ENCODE measurements at regions not wholly inside any gene's neighbourhood (a gene's known extent, or its start where the extent isn't known, plus 50 kb on each side); places are given as distances from the start of the nearest gene placed in this dataset.

DNA sequence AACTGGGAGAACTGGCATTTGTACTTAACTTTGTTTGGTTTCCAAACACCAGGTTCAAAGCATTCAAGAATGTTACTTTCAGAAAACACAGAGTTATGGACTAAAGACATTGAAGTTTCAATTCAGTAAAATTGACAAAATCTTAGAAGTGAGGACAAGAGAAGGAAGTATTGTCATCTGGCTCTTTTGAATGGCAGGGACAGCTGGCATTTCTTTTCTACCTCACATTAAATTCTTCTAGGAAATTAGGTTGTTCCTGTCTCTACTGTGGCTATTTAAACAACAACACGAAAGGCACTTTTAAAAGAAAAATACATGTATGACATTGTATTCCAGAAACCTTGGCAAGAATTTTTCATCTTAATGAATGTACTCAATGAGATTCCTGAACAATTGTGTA is 600.0 kb upstream of the CA10 start:
- DNase-seq (ENCODE audit: low read depth in 2 of 3, low spot score in 1 of 3), result no peak

DNA sequence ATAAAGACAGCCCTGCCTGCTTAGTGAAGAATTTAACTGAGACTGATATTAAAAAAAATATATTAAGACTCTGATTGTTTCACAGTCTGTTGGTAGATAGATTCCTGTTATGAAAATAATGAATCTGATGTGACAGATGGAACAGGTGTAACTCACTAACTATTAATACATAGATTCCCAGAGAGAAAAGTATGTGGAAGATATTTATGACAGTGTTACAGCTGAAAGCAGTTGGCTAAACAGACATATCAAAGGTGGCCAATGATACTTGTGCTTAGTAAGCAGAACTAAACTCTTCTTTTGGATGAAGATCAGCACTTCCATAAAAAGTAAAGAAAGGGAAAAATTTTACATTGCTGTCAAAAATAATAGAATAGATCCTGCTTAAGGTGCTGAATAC is 598.2 kb upstream of the CA10 start:
- DNase-seq (ENCODE audit: low read depth in 2 of 3, low spot score in 1 of 3), result no peak

DNA sequence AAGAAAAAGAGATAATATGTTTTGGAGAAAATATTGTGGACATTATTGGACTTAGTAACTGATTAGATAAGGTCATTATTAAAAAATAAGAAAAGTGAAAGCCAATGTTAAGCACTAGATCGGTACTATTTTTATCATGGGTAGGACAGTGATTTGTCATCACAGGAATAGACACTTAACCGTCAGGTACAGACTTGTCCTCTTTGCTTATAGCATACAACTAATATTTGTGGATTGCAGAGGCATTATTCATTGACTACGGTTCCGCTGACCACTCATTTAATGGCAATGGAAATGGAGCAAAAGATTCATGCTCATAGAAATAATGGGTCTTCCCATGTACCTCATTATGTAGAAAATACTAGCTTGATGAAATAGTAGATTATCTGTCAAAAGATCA is 596.3 kb upstream of the CA10 start:
- no peak for DNase-seq (ENCODE audit: low read depth in 2 of 3, low spot score in 1 of 3)

DNA sequence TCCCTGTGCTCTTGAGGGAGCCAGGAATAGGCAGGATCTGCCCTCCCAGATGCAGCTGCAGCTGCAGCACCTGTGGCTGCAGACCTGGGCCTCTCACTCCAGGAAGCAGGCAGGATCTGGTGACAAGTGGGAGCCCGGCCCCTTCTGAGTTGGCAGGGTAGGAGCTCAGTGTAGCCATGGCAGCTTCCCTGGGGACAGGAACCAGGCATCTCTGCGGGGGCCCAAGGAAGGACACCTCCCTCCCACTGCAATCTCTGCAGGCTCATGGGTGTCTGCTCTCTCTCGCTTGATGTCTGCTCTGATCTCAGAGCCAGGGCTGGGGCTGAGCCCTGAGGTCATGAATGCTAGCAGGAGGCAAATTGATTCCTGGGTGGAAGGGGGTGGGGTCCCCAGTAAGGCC is 592.5 kb upstream of the CA10 start:
- DNase-seq (ENCODE audit: low read depth in 2 of 3, low spot score in 1 of 3), result no peak

DNA sequence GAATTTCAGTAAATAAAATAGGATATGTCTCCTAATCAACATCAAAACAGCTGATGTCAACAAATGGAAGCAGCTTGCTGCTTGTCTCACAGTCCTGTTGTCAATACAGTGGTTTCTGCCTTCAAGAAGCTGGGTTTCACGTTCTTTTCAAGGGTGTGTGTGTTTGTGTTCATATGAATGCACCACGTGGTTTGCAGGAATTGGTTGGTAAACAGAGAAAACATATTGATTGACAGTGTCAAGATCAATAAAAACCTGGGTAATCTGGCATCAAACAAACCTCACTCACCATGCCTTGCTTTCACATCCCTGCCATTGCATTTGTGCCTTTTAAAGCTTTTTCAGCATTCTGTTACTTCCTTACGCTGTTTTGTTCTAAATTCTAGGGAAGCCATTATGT is 585.7 kb upstream of the CA10 start:
- DNase-seq (ENCODE audit: low read depth in 2 of 3, low spot score in 1 of 3), result no peak

DNA sequence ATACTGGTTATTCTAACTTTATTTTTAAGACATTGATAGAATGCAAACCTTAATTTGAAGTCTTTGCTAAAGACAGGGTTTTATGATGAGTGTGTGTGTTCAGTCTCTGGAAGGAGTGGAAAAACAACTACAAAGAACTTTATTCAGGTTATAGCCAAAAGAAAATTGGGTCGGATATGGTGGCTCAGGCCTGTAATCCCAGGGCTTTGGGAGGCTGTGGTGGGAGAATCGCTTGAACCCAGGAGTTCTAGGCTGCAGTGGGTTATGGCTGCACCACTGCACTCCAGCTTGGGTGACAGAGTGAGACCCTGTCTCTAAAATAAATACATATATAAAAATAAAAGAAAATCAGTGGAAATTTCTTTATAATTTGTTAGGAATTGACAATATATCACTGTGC is 581.5 kb upstream of the CA10 start:
- no peak for DNase-seq (ENCODE audit: low read depth in 2 of 3, low spot score in 1 of 3)

DNA sequence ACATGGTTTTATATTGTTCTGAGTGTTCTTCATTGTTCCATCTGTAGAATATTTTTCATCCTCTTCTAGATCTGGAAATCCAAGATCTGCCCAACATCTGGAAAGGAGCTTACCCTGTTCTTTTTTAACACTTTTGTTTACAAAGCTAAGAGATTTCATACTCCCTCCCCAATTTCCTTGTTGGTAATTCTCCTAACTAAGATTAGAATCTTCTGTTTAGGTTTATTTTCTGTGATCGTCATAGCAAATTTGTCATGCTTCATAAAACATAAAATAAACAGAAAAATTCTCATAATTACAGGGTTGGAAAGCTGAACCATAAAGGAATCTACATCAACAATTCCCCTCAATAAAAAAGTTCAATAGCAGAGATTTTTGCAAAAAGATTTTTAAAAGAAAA is 580.3 kb upstream of the CA10 start:
- DNase-seq (ENCODE audit: low read depth in 2 of 3, low spot score in 1 of 3), result no peak

DNA sequence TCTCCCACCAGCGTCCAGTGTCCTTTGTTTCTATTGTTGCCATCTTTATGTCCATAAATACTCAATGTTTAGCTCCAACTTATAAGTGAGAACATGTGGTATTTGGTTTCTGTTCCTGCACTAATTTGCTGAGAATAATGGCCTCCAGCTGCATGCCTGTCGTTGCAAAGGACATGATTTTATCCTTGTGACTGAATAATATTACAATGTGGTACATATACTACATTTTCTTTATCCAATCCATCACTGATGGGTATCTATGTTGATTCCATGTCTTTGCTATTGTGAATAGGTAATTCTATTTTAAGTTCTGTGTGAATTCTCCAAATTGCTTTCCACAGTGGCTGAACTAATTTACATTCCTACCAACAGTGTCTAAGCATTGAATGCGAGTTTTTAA is 578.6 kb upstream of the CA10 start:
- DNase-seq (ENCODE audit: low read depth in 2 of 3, low spot score in 1 of 3), result no peak

DNA sequence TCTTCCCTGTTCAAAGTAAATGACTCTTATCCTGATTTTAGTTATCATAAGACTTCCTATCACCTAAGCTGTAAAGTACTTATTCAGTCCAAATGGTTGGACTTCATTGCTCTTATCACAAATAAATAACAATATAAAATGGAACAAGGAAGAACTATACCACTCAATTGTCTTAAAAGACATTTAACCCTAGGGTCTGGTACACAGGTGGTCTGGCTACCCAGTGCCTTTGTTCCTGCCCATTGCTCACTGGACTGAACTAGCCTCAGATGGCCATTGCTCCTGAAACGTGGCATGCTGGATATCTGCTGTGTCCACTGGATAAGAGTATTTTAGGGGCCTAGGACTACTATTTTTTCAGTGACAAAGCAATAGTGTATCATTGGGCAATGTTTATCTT is 574.3 kb upstream of the CA10 start:
- DNase-seq (ENCODE audit: low read depth in 2 of 3, low spot score in 1 of 3), result no peak

DNA sequence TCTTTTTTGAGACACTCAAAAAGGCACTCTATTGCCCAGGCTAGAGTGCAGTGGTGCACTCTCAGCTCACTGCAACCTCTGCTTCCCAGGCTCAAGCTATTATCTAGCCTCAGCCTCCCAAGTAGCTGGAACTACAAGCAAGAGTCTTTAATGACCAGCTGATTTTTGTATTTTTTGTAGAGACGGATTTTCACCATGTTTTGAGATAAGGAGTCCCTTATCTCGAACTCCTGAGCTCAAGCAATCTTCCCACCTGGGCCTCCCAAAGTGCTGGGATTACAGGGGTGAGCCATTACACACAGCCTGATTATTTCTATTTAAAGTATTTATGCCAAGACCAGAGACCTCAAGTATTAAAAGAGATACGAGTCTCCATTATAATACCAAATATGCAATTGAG is 566.1 kb upstream of the CA10 start:
- DNase-seq (ENCODE audit: low read depth in 2 of 3, low spot score in 1 of 3), result no peak

DNA sequence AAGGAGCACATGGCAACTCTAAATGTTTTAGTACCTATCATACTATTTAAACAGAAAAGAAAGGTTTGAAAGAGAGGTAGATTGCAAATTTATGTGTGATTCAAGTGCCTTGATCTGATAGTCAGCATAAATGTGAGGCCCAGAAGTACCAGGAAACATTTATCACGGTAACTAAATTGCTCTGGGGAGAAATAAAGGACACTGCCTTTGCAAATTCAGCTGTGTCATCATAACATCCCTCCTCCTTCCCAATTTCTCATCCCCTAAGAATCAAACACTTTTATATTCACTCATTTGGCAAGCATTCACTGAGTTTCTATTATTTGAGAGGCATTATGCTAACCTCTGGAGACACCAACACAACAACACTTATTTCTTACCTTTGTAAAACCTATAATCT is 563.4 kb upstream of the CA10 start:
- no peak for DNase-seq (ENCODE audit: low read depth in 2 of 3, low spot score in 1 of 3)

DNA sequence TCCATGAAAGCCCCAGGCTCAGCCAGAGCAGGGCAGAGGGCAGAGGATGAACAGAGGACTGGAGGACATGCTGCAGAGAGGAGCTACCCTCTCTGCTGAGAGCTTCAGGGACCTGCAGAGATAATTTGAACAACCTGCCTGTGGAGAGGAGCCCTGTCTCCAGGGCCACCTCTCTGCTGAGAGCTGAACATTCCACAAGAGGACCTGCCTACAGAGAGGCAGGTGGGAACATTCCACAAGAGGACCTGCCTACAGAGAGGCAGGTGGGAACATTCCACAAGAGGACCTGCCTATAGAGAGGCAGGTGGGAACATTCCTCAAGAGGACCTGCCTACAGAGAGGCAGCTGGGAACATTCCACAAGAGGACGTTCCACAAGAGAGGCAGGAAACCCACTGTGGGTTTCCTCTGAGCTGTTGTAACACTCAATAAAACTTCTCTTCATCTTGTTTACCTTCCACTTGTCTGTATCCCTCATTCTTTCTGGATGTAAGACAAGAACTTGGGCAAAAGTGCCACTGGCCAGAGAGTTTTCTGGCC is 551.9 kb upstream of the CA10 start:
- no peak for DNase-seq (ENCODE audit: low read depth in 2 of 3, low spot score in 1 of 3)

DNA sequence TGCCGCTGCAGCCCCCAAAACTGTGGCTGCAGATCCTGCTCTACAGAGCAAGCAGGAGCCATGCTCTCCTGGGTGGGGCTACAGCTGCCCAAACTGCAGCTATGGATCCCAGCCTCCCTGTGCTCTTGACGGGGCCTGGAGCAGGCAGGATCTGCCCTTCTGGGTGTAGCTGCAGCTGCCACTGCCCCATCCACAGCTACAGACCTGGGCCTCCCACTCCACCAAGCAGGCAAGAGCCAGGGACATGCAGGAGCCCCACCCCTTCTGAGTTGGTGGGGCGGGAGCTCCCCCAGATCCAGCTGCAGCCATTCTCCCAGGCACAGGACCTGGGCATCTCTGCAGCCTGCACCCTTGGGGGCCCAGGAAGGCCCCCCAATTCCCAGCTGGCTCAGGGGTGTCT is 551.2 kb upstream of the CA10 start:
- DNase-seq (ENCODE audit: low read depth in 2 of 3, low spot score in 1 of 3), result no peak

DNA sequence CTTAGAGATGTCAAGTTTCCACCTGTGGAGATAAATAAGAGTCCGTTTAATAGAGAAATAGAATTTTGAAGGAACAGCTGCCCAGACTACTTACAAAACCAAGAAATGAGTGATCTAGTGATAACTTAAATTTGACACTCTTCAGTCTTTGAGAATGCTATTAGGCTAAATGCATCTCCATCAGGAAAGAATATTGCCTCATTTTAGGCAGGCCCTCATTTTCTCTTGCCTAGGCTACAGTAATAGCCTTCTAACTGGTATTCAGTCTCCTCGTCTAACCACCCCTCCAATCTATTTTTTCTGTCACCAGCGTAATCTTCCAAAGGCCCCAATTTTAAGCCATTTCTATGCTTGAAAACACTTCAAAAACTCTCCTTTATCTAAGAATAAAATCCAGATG is 537.8 kb upstream of the CA10 start:
- DNase-seq (ENCODE audit: low read depth in 2 of 3, low spot score in 1 of 3), result no peak

DNA sequence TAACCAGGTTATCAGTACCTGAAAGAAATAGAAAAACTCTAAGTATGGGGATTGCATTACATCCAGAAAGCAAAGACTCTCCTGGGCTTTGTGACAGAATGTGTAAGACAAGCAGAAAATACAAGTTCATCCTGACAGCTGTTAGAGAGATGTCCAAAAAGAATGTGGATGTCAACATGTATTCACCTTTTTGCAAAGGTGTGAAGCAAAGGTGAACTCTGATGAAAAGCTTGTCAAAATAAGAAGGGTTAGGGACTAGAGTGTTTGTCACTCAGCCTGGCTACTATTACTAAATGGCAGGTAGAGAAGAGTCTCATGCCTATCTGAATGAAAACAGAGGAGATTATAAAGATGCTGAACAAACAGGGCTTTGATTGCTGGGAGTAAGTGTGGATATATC is 527.6 kb upstream of the CA10 start:
- DNase-seq (ENCODE audit: low read depth in 2 of 3, low spot score in 1 of 3), result no peak

DNA sequence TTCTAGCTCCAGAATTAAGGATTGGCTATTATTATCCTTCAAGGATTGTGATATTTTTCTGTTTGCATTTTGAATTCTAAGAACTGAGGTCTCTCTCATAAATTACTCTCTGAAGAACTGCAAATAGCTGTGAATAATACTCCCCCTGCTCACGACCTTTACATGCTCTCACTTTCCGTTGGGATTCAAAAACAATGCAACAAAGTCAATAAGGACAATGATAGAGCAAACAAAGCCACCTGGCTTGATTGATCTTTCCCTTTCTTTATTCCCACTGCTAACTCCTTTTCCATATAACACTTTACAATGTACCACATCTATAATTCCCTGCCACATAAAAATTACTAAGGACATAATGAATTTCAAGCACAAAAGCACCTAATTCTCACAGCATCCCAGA is 523.0 kb upstream of the CA10 start:
- DNase-seq (ENCODE audit: low read depth in 2 of 3, low spot score in 1 of 3), result no peak

DNA sequence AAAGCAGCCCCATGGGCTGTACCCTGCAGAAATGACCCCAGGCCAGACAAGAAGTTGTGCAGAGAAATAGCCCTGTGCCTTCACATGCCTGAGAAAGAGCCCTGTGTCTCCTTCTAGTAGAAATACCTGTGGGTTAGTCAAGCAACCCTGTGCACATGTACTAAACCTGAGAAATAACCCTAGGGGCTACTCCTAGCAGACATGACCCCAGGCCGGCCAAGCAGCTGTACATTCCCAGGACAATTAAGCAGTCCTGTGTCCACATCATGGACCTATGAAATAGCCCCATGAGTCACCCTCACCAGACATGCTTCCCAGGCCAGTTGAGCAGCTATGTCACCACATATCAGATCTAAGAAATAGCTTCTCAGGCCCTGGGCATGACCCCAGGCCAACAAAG is 519.7 kb upstream of the CA10 start:
- DNase-seq (ENCODE audit: low read depth in 2 of 3, low spot score in 1 of 3), result no peak

DNA sequence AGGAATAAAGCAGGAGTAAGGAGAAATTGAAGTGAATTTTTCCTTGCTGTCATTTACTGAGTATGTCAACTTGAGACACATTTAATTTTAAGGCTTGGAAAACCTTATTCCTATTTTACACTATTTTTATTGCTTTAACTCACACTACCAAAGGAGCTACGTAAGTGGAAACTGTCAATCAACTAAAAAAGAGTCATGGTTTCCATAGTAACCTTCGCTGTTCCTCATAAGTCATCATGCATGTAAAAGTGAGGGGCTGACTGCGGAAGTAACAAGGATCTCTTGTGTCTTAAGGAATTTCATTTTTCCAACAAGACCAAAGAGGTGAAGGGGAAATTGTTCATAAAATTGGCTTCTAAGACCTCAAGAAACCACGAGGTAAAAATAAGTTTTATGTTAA is 516.2 kb upstream of the CA10 start:
- DNase-seq (ENCODE audit: low read depth in 2 of 3, low spot score in 1 of 3), result no peak

DNA sequence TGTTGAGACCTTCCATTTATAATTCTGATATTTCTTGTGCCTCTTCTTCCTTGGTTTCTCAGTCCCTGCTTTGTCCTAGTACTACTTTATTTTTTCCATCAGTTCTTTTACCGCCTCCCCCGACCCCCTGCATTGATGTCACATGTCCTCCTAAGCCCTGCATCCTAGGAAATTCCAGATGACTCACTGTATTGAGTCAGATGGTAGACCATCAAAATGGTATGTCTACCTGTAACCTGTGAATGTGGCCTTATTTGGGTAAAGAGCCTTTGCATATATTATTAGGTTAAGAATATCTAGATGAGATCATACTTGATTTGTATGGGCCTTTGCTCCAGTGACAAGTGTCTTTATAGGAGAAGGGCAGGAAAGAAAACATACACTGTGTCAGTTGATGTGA is 515.3 kb upstream of the CA10 start:
- DNase-seq (ENCODE audit: low read depth in 2 of 3, low spot score in 1 of 3), result no peak

DNA sequence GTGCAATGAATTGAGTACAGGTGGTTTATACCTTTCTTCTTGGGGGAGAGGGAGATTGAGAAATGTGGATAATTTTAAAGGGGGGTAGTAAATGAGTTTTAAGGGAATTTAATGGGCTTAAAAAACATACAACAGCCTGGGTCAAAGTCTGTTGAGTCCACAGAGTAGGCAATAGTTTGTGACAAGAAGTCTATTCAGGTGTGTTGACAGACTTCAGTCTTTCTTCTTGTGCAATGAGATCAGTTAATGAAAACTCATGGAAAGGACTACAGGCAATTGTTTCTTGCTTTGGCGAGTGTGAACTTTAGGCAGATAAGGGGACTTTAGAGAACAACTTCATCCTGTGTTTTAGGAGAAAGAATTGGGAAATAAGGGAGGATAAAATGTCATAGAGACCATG is 507.8 kb upstream of the CA10 start:
- no peak for DNase-seq (ENCODE audit: low read depth in 2 of 3, low spot score in 1 of 3)

DNA sequence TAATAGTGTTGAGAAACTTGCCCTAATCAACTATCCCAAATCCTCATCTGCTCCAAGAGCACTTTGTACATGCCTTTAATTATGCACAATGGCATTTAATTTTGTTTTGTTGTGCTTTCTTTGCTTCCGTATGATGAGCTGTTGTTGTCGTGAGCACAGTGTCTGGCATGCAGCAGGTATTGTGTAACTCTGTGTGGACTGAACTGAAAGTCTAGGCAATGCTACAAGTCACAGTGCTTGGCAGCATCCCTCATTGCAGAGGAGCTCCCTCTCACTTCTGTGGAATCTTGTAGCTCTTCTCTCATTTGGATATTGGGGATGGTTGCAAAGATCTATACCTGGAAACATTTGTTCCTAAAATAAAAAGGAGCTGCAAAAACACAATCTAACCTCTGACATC is 502.2 kb upstream of the CA10 start:
- no peak for DNase-seq (ENCODE audit: low read depth in 2 of 3, low spot score in 1 of 3)

DNA sequence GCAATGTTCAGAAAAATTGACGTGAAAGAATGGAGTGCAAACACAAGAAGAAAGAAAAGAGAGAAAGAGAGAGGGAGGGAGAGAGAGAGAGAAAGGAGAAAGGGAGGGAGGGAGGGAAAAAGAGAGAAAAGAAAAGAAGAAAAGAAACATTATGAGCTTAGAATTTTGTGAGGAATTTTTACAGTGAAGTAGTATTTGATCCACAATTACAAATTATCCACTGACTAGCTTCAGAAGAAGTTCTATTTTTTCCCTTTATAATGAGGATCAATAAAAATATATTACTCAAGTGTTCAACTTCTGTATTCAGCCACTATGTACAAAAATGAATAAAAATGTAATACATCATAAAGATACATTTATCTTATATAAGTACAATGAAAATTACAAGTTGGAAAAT is 494.5 kb upstream of the CA10 start:
- DNase-seq (ENCODE audit: low read depth in 2 of 3, low spot score in 1 of 3), result no peak

DNA sequence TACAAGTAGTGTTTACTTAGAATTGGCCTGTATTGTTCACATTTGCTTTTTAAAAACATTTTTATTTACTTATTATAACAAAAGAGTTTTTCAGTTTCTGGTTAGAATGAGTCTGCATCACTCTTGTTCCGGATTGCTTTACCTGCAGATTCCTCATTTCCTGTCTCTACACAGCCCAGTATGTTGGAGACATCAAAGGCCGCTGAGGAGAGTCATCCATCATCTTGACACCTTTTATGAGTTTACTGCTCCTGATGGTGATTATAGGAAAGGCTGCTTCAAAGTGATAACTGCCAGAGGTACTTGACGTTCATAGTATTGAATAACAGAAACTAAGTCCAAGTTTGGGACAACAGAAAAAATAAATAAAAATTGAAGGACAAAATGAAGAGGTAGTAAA is 490.5 kb upstream of the CA10 start:
- no peak for DNase-seq (ENCODE audit: low read depth in 2 of 3, low spot score in 1 of 3)

DNA sequence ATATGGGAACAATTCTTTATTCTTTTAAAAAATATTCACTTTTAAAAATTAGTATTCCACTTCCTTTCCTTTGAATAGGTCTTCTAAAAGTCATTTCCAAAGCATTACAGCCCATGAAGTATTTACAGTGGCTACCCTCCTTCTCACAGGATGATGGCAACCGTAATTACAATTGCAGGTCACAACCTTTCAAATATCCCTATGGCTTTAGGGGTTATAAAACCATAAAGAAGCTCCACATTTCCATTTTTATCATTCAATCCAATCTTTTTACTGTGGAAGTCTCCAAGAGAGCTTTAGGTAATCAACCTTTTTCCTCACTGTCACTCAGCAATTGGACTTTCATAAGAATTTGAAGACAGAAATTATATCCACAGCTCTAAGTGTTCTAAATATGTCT is 488.9 kb upstream of the CA10 start:
- no peak for DNase-seq (ENCODE audit: low read depth in 2 of 3, low spot score in 1 of 3)

All from stimulated activated CD4-positive, alpha-beta T cell treated with anti-CD3 and anti-CD28 coated beads, Interleukin-12 subunit alpha, Interleukin-12 subunit beta, amount 100 ng/mL, for 48 hours (primary cell).